HG03520 (cell line): ENCODE measurements at regions not wholly inside any gene's neighbourhood (a gene's known extent, or its start where the extent isn't known, plus 50 kb on each side); places are given as distances from the start of the nearest gene placed in this dataset.
"Not testable (repeated sequence)": the region's sequence is repeated elsewhere in the genome, so short reads cannot be mapped to it uniquely, and the experiment has no call there.

Source experiments
- ATAC-seq: cut with Tn5 transposase; IDR thresholded peaks from one replicate; pipeline ENCODE4 v1.9.1; 2021; ENCODE audit warnings: mild to moderate bottlenecking, moderate library complexity; ENCODE audit not compliant: unreplicated experiment

GRCh38 chr10:130968511-130968910 lies 343.0 kb downstream of the TCERG1L start:
- no peak for ATAC-seq

GRCh38 chr10:130968964-130969363 lies 342.6 kb downstream of the TCERG1L start:
- ATAC-seq: no peak

DNA sequence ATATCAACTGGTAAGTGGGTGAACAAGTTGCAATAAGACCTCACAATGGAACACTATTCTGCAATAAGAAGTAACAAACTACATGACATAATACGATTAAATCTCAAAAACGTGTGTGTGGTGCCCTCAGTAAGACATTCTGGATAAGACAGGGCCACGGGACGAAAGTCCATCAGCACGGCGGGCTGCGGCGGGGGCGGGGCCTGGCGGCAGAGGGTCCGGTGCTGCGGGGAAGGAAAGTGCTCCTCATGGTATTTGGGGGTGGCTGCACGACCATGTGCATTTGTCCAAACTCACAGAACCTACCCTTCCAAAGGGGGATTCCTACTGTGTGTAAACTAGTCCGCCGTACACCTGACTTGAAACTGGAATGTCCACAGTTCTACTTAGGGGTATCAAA lies 341.8 kb downstream of the TCERG1L start:
- ATAC-seq: no peak

DNA sequence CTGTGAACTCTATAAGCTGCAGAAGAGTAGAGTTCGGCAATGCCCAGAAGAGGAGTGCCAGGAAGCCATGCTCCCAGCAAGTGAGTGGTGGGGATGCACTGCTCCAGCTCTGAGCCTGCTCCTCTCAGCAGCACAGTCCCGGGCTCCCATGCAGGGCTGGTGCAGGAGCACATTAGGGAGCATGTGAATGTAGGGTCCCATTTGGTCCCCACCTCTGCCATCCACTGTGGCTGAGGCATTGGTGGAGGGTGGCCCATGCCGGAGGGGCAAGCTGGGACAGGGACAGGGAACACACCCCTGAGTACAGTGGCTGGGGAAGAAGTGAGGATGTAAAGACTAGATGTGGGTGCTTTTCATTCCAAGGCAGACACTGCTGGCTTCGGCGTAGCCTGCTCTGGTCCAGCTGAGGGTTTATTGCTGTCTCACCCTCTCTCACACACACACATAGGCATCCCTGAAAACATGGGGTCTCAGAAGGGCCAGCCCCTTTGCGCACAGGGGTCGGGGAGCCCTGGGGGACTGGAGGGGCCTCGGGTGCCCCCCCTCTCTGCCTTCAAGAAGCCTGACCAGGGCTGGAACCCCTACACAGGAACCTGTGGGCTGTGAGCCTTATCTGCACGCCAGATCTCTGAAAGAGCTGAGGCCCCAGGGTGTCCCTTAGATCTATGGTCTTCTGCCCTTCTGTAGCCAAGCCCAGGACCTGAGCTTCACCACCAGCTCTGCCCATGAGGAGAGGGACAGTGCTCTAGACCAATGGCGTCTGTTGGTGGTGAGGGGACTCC lies 341.0 kb downstream of the TCERG1L start:
- ATAC-seq: no peak

- no peak for ATAC-seq
These were observed 340.4 kb downstream of the TCERG1L start for GRCh38 chr10:130971123-130971435.

DNA sequence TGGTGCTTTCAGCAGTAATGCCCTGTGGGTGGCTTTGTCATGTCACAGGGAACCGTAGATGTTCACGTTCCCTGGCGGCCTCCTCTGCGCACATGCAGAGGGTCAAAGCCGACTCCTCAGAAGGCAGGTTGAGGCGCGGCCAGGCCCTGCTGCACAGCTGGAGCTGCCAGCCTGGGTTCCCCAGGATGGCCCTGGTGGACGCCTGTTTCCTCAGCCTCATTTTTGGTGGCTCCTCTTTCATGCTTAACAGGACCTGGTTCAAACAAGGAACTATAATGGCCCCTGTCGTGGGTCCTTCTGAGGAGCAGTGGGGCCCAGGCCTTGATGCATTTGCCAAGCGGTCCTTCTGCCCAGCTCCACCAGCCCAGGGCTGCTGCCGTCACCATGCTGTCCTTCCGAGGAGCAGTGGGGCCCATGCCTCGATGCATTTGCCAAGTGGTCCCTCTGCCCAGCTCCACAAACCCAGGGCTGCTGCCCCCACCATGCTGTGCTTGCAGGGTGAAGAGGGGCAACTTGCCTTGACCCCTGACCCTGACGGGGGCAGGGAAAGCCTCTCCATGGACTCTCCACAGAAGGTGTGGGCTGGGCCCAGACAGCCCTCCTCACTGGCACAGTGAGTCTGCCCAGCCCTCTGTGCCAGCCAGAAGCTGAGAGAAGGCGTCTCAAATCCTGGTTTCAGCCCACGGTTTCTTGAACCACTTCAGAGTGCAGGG lies 338.2 kb downstream of the TCERG1L start:
- ATAC-seq: no peak

GRCh38 chr10:130974166-130974565 lies 337.4 kb downstream of the TCERG1L start:
- no peak for ATAC-seq

GRCh38 chr10:130975351-130975750 lies 336.2 kb downstream of the TCERG1L start:
- not testable (repeated sequence) for ATAC-seq

- ATAC-seq: no peak
These were observed 328.7 kb downstream of the TCERG1L start for GRCh38 chr10:130982802-130983201.

- no peak for ATAC-seq
These were observed 327.8 kb downstream of the TCERG1L start for GRCh38 chr10:130983749-130984148.

DNA sequence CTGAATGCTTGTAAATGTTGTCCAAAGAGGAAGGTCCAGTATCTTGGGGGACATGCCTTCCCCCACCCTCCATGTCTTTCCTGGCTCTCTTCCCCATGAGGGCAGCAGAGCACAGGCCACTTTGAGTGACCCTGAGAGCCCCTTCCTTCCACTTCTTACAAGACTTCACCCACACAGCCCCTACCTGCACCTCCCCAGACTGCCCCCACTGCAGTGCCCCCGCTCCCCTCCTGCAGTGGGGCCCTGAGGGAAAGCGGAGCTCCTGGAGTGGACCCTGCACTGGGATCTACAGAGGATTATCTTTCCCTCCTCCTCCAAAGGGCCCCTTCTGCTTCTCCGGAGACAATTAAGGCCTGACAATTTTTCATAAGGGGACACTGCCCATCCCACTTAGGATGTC lies 326.8 kb downstream of the TCERG1L start:
- ATAC-seq: no peak

DNA sequence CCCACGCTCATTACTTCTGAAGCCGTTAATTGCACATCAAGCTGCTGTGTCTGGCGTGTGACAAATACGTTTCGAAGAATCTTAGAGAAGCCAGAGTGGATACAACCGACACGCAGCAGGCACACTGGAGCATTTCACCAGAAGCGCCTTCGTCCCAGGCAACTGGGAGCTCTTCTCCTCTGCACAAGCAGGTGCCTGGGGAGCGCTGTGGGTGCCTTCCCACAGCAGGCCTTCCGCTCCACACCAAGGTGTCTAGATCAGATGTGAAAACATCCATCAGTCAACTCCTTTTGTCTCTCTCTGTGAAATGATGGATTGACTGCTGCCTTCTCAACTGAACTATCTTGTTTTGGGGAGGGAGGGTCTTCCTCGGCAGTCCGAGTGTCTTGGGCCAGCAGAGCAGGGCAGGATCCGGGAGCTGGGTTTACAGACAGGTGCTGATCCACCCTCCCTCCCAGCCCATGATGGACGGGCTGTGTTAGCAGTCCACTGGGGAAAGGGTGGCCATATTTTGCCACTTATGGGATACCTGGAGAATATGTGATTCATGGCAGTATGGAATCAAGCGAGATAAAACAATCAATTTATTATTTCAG lies 326.3 kb downstream of the TCERG1L start:
- ATAC-seq: no peak

DNA sequence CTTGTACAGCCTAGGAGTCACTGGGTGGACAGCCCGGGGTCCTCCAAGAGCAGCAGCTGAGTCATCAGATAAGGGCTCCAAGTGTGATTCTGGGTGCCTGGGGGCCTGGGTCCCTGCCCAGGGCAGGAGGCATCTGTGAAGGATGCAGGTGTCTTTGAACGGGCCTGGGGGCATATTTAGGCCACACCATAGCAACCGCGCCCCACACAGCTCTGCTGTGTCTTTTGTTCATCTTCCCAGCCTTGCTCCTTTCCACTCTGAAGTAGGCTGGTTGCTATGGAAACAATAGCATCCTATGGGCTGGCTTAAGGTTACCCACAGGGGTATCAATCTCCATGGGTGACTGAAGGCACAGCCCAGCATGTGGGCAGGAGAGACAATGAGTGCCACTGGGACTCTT lies 324.7 kb downstream of the TCERG1L start:
- no peak for ATAC-seq

DNA sequence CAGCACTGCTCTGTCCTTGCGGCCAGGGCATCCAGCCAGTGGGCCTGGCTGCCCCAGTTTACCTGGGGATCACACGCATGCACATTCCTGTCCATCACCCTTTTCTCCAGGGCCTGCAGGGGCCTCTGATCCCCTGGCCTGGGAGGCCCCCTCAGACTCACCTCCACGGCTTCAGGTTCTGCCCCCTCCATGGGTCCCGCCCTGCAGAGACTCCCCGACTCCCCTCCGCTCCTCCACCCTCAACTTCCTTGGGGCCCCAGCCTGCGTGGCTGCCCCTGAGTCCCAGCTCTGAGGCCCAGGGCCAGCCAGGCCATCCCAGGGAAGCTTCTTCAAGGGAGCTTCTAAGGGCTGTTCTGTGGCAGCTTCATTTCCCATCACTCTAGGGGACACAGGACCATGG lies 324.1 kb downstream of the TCERG1L start:
- no peak for ATAC-seq

DNA sequence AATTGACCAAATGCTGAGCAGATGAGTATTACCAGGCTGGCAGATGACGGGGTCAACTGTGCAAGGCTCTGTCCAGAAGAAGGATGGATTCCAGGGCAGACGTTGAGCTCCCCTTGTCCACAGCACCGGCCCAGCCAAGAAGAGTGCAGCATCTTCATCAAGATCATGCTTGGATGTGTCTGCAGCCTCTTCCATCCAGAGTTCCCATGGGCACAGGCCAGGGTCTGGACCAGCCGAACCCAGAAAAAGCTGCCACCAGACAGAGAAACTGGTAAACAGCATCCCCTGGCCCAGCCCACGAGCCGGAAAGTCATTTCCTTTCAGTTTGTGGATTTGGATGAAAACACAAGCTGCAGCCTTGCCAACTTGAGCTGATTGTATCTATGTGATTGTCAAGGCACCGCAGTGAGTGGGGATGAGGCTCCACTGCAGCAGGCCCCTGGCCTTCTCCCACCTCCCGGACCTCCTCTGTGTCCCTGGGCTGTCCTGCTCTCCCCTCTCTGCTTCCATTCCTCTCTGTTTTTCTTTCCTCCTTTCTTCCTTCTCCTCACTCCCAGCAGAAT lies 321.8 kb downstream of the TCERG1L start:
- no peak for ATAC-seq

- no peak for ATAC-seq
These were observed 321.0 kb downstream of the TCERG1L start for GRCh38 chr10:130990486-130990885.

- no peak for ATAC-seq
These were observed 318.6 kb downstream of the TCERG1L start for GRCh38 chr10:130992802-130993523.

GRCh38 chr10:130993612-130994011 lies 317.9 kb downstream of the TCERG1L start:
- ATAC-seq: no peak

DNA sequence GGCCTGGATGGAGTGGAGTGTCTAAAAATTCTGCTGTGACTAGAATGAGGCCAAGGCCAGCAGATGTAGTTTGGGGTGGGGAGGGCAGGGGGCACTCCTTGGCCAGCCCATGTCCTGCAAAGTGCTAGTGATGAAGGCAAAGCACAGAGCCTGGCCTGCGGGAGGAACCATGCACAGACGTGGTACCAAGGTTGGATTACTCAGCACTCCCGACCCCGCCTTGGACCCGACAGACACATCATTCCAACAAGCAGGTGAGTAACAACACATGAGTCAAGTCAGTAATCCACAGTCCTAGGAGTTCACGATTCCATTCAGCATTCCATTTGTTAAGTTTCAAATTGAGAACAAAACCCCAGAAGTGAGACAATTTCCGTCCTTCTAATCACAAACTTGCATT lies 317.3 kb downstream of the TCERG1L start:
- ATAC-seq: no peak

DNA sequence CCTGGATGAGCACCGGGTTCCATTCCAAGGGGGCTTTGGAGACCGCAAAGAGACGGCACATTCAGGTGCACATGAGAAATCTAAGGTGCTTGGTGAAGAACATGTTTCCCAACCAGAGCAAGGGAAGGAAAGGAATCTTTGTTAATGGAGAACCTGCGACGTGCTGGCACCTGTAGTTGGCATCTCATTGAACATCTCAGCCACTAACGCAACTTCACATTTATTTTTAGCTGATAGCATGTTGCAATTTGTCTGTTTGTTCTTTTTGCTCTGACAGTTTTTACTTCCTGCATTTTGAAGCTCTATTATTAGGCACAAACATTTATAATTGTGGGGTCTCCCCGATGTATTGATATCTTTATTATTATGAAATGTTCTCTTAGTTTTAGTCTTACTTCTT lies 316.7 kb downstream of the TCERG1L start:
- ATAC-seq: no peak
